ENCODE measurements at regions not wholly inside any gene's neighbourhood (a gene's known extent, or its start where the extent isn't known, plus 50 kb on each side); places are given as distances from the start of the nearest gene placed in this dataset.
"Not testable (repeated sequence)": the region's sequence is repeated elsewhere in the genome, so short reads cannot be mapped to it uniquely, and the experiment has no call there.

DNA sequence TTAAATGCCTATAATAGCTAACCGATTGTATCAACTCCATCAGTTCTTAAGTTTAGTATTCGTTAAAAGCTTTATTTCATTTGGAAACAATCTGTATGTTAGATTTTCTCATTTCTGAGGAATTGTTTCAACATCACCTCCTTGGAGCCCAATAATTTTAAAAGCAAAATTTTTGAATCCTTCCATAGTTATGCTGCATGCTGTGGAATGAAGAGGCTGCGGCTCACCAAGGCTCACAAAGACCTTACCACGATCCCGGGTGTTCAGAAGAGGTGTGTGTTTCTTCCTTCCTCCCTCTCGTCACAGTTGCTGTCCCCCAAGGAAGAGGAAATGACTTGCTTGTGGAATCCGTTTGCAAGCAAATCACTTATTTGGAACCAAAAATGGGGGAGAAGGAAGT is 143.8 kb downstream of the FGF1 start:
- DNase-seq (ENCODE audit: low read depth): no peak

DNA sequence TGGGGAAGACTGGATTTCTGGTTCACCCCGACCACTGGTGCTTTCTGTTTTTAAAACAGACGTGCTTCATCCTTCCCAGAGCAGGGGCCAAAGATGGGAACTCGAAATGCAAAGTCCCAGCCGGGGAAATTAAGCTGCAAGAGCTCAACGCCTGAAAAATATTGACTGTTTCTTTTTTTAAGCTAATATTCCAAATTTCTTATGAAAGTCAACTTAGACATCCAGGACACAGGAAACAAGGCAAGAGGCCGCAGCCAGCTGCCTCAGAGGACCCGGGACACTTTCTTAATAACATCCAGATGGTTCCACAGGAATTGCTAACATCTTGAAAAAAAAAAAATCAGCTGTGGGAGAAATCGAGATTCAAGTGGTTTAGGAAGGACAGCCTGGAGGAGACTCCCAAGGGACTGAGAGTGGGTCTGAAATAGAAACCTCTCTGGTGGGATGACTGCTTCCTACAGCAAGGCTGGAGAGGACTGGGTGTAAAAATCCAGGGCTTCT is 144.9 kb downstream of the FGF1 start:
- DNase-seq (ENCODE audit: low read depth): no peak

DNA sequence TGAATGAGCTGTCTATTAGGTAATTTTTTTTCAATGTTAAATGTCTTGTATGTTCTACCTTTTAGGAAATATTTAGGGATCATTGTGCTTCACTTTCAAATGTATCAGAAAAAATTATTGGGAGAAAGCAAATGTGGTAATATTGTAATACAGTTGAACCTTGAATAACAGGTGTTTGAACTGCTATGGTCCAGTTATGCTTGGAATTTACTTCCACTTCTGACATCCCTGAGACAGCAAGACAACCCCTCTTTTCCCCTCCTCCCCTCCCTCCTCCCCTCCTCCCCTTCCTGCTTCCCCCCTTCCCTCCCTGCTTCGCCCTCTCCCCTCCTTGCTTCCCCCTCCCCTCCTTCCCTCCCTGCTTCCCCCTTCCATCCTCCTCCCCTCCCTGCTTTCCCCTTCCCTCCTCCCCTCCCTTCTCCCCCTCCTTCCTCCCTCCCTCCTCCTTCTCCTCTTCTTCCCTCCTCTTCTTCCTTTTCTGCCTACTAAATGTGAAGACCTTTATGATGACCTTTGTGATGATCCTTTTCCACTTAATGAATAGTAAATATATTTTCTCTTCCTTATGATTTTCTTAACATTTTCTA is 146.6 kb downstream of the FGF1 start:
- DNase-seq (ENCODE audit: low read depth): no peak

DNA sequence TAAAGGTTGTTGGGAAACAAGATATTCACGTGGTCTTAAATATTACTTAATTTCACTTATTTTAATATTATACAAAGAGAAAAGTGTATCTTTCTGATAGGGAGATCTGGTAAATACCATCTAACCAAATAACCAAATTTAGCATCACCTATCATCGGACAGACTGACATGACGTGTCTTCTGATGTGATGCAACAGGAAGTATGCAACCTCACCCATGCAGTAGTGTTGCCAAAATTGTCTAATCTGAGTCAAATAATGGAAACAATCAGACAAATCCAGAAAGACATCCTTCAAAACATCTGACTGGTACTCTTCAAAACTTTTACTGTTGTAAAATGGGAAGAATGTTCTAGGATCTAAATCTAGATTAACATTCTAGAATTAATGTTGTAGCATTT is 148.0 kb downstream of the FGF1 start:
- no peak for DNase-seq (ENCODE audit: low read depth)

DNA sequence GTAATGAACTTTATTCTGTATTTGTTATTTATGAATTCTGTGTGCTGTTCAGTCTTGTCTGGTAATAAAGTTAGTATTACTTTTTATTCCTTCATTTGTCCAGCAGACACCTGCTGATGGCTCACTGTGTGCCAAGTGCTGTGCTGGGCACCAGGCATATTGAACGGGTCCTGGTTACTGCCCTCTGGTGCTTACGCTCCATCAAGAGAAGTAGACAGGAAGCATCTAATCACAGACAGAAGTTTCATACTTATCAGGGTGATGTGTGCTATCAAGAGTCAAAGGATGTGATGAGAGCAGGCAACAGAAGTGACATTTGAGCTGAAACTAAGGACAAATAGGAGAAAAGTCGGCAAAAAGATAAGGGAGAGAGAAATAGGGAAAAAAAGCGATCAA is 153.1 kb downstream of the FGF1 start:
- DNase-seq (ENCODE audit: low read depth): no peak

DNA sequence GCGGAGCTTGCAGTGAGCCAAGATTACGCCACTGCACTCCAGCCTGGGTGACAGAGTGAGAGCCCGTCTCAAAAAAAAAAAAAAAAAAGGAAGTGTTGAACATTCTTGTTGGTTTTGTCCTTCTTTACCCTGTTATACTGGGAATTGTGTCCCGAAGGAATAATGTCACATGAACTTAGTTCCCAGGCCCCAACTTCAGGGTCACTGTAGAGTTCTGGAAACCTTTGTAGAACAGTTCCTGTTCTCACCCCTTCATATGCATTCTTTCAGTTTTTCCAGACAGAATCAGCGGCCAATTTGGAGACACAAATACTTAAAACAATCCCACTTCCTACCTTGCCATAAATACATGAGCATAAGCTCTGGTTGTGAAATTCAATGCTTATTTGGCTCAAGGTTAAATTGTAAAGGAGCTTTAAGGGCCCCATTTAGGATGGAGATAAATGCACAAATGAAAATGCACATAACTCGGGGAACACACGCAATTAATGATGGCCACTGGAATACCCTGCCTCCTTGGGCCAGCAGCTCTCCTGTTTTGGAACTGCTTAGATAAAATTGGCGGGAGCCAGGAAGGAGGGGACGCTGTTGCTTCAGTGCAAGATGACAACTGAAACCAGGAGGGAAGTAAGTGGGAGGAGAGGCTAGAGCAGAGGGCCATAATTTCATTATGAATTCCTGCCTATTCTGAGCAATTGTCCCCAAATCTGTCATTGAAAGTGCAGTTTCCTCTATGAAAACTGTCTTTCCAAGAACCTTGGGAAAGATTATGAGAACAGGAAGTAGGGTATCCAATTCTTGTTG is 153.7 kb downstream of the FGF1 start:
- DNase-seq (ENCODE audit: low read depth): no peak

DNA sequence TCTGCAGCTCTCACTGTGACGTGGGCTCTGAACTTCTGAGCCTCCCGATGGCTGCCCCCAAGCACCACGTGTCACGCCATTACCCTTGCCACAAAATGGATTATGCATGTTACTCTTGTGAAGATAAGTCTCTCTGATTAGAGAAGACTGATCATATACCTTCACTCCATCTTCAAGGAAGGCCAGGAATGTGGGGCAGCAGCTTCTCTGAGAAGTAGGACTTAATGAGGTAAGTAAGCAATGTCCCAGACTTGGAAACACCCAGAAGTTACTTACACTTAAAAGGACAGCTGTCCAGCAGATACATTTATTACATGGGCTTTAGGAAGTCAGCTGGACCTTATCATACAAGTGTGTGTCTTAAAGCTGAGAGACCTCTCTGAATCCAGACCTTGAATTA is 155.0 kb downstream of the FGF1 start:
- no peak for DNase-seq (ENCODE audit: low read depth)

DNA sequence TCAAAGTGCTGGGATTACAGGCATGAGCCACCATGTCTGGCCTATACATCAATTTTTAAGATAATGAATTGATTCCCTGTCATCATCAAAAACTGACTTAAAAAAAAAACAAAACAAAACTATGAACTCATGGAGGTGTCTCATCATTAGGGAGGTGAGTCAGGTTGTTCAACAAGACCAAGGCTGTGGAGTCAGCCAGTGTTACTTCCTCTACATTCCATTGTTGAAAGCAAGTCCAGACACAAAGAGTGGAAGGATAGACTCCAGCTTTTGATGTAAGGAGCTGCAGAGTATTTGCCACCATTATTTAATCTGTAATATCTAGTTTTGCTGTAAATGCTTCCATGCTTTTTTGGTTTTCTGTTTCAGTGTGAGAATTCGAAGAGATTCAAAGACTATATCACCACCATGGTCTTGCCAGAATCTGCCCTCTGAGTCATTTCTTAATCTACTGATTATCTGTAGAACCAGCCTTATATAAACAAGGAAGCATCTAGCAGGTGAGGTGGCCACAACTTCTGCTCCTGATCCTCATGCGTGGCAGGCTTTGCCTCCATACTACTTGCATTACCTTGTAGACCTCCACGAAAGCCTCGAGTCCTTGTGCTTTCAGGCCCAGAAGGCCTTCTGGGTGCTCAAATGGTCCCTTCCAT is 156.1 kb downstream of the FGF1 start:
- no peak for DNase-seq (ENCODE audit: low read depth)

DNA sequence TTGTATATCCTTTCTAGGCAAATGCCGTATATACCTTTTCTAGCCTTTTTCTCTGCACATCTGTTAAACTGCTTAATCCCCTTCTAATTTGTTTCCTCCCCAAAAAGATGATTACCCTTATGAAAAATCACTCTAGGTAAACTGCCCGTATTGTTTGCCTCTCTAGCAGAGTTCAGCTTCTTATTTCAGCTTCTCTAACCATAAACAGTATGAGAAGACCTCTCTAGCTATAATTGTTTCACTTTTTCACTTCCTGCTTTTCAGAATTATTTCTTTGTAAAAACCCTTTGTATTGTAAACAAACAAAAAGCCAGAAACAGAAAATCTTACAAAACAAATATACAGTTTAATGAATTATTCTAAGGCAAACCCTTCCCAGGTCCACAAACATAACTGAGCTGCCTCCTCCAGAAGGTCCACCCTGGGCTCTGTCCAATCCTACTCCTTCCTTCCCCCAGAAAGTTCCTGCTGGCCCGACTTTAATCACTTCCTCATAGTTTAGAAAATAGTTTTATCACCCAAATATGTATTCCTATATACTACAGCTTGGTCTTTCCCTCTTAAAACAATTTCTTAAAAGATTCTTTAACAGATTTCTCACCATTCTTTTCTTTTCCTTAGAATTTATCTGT is 158.1 kb downstream of the FGF1 start:
- DNase-seq (ENCODE audit: low read depth): no peak

DNA sequence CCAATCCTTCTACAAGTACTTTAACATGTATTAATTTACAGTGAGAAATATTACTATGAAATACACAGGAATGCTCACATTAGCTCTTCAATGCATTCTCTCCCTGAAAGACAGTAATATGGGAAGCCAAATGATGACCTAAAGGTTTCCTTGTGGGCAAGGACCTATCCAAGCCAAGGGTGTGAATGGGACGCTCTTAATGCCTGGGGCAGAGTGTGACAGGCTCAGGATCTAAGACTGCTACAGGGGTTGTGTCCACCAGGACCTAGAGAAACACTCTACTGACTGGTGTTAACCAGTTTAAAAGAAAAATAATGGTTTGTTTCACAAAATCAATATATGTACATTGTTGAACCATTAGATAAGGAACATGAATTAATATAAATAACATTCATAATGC is 158.7 kb downstream of the FGF1 start:
- no peak for DNase-seq (ENCODE audit: low read depth)

DNA sequence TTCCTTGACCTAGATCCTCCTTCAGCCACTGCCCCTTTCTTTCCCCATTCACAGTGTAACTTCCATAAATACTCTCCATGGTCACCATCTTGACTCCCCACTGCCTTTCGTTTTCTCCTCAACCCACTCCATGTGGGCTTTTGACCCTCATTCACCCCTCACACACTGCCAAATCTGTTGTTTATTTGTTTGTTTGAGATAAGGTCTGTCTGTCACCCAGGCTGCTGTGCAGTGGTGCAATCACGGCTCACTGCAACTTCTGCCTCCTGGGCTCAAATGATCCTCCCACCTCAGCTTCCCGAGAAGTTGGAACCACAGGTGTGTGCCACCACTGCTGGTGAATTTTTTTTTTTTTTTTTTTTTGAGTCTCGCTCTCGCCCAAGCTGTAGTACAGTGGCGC is 162.9 kb downstream of the FGF1 start:
- no peak for DNase-seq (ENCODE audit: low read depth)

DNA sequence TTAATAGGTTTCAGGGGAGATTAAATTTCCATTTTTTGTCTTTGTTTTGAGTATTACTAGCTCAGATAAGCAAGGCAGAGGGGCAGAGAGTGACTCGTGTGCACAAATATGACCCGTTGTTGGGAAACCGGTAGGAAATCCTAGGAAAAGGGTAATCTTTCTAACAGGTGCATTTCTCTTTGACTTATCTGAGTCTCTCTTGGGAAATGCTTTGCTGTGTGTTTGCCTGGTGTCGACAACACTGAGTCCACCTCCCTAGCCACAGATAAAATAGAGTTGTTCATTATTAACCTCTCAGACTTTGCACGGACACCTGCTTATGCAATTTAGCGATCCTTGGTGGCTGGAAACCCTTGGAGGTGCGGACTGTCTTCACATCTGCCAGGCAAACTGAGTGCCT is 164.2 kb downstream of the FGF1 start:
- no peak for DNase-seq (ENCODE audit: low read depth)

DNA sequence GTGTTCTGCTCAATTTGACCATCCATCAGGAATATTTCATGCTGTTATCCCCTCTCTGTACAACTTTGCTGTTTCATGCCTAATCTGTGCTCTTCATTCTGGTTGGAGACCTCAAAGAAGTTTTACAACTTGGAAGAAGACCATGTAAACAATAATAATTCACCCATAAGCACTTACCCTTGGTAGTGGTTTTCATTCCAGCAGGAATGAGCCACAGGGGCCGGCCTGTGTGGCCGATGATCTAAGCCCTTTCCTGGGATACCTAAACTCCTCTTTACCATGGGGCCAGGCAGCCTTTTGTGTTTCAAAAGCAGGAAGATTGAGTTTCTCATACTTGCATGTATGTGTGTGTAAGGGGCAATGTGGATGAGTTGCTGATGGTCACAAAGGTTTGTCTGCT is 165.0 kb downstream of the FGF1 start:
- no peak for DNase-seq (ENCODE audit: low read depth)

DNA sequence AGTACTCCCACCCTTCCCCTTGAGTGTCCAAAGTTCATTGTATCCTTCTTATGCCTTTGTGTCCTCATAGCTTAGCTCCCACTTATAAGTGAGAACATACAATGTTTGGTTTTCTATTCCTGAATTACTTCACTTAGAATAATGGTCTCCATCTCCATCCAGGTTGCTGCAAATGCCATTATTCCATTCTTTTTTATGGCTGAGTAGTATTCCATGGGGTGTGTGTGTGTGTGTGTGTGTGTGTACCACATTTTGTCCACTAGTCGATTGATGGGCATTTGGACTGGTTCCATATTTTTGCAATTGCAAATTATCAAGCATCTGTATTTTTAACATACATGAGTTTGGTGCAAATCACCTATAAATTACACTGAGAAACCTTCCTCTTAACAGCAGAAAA is 166.0 kb downstream of the FGF1 start:
- not testable (repeated sequence) for DNase-seq (ENCODE audit: low read depth)

DNA sequence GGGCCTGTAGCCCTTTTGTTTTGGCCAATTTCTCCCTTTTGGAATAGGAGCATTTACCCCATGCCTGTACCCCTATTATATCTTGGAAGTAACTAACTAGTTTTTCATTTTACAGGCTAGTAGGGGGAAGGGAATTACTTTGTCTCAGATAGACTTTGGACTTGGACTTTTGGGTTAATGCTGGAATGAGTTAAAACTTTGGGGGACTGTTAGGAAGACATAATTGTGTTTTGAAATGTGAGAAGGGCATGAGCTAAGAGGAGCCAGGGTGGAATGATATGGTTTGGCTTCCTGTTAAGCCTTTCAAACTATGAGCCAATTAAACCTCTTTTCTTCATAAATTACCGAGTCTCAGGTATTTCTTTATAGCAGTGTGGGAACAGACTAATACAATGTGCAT is 168.1 kb downstream of the FGF1 start:
- DNase-seq (ENCODE audit: low read depth): no peak

DNA sequence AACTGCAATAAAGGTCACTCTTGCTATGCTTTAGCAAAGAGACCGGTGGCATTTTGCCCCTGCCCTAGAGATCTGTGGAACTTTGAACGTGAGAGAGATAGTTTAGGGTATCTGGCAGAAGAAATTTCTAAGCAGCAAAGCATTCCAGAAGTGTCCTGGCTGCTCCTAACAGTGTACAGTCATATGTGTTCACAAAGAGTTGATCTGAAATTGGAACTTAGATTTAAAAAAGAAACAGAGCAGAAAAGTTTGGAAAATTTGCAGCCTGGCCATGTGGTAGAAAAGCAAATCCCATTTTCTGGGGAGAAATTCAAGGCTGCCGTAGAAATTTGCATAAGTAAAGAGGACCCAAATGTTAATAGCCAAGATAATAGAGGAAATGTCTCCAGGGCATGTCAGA is 169.2 kb downstream of the FGF1 start:
- no peak for DNase-seq (ENCODE audit: low read depth)

DNA sequence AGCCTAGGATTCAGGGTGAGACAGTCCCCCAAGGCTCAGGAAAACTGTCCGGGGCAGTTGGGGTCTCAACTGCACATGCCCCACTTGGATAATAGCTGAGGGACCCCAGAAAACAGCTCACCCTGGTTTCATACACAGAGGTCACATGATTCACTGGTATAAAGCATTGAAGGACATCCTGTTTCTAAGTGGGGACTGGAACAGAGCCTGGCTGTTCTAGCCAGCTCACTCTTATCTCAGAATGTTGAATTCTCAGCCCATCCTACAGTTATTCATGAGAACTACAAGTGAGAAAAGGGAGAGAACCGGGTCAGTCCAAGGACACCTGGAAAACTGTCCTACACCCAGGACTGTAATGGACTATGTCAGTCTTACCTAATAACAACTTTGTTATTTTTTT is 170.9 kb downstream of the FGF1 start:
- DNase-seq (ENCODE audit: low read depth): no peak

DNA sequence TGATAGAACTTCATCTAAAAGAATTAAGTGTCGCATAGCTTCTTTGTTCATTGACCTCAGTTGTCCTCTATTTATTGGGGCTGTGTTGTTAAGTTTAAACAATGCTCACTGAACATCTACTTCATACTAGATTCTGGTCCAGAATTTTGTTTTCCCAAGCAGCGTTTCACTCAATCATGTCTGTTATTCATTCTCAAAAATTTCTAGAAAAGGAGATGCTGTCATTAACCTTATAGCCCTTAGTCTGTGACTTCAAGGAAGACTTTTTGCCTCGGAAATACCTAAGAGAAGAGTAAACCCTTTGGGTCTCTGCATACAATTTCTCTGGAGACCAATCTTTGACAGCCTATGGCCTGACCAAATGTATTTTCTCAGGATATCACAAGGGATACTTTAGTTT is 171.7 kb downstream of the FGF1 start:
- DNase-seq (ENCODE audit: low read depth): no peak

DNA sequence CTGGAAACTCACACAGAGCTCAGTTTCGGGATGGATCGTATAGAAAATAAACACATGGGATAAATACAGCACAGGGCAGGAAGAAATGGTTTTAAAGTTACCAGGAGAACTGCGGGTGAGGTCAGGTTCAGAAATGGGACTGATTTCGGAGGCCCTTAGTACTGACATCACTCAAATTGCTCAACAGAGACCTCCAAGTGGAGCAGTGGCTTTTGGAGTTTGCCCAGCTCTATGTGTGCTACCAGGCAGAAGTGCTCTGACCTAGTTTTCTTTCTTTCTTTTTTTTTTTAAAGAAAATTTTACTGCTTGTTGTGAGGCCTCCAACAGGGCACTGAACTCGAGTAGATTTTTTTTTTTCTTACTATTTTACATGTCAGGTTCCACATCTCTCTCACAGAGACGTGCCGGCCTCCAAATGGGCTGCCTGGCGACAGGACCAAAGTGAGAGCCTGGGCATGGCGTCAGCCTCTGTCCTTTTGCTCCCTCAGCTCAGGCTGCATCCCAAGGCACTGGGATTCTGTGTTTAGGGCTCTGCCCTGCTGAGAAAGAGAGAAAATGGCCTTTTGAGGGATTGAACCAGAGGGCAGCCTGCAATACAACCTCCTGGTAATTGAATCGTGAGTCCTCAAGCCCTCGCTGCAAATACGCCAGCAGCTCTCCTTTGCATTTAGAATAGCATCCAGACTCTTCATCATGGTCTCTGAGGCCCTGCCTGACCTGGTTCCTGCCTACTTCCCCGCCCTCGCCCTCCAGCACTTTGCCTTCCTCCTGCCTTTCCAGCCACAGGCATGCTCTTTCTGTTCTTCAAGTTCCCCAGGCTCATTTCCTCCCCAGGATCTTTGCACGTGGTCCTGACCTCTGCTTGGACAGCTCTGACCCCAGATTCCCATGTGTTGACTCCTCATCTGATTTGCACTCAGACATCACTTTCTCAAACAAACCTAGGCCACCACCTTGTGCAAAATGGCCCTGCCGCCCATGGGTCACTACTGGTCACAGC is 173.5 kb downstream of the FGF1 start:
- no peak for DNase-seq (ENCODE audit: low read depth)

DNA sequence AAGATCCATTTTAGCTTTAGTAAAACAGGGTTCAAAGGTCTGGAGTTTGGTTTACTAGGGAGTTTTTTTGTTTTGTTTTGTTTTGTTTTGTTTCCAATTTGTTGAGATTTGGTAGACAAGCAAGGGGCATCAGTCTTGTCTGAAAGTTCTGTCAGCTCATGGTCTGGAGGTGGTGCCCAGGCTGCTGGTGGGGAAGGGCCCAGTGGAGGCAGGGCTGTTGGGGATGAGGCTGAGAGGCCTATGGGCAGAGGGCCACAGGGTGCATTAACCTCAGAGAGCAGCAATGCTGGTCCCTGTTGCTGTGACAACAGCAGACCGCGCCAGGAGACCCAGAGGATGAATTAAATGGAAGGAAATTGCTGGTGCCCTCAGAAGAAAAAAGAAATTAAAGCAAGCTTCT is 174.5 kb downstream of the FGF1 start:
- DNase-seq (ENCODE audit: low read depth): no peak

DNA sequence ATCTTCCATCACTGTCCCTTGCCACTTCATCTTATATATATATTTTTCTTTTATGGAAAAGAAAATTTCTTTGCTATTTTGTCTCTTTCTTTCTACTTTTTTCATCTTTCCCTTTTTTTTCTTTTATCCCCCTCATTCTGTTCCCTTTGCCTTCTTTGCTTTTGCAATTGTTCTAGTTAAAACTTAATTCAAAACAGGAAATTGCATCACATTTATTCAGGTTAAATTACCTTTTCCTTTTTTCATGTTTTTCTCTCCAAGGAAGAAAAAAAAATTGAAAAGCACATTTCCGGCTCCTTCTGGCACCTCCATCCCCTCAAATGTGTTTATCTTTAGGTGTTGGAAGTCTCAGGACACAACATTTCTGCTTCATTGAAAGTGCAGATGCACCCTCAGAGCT is 176.9 kb downstream of the FGF1 start:
- no peak for DNase-seq (ENCODE audit: low read depth)

DNA sequence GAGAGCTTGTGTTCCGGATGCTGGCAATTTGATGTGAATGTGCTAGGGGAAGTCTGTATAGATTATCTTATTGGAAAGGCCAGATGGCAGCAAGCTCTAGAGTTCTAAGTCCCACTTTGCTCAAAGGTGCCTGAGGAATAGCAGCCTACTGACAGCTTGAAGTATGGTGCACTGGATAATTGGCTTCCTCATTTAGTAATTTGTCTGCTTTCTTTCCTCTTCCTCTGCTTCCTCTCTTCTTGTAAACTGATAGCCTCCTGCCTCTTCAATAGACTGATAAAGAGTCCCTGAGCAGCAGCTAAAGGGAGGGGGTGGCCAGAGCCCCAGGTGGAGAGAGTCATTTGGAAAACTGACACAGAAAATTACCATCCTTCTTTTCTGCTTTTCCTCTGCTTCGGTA is 177.3 kb downstream of the FGF1 start:
- no peak for DNase-seq (ENCODE audit: low read depth)
